Middle frontal gyrus (tissue), 1 donor: ENCODE measurements at regions not wholly inside any gene's neighbourhood (a gene's known extent, or its start where the extent isn't known, plus 50 kb on each side); places are given as distances from the start of the nearest gene placed in this dataset.
"Not testable (repeated sequence)": the region's sequence is repeated elsewhere in the genome, so short reads cannot be mapped to it uniquely, and the experiment has no call there.

Experiments used
- DNase-seq: peaks from one replicate; pipeline ENCODE4 v3.0.0-alpha.2; 2015; ENCODE audit warnings: low spot score; ENCODE audit errors: extremely low spot score

- DNase-seq = no peak
Observed at GRCh38 chr1:213623862-213624261, 363.9 kb upstream of the PROX1 start.

GRCh38 chr1:213636778-213637177, 351.0 kb upstream of the PROX1 start:
- not testable (repeated sequence) for DNase-seq

- DNase-seq = no peak
Observed at GRCh38 chr1:213641312-213641711, 346.5 kb upstream of the PROX1 start.

GRCh38 chr1:213643360-213643759, 344.4 kb upstream of the PROX1 start:
- no peak for DNase-seq

GRCh38 chr1:213647864-213648650, 339.7 kb upstream of the PROX1 start:
- DNase-seq = no peak

- DNase-seq = no peak
Observed at GRCh38 chr1:213649373-213649772, 338.4 kb upstream of the PROX1 start.

- DNase-seq = no peak
Observed at GRCh38 chr1:213650603-213651002, 337.2 kb upstream of the PROX1 start.

GRCh38 chr1:213651077-213651476, 336.7 kb upstream of the PROX1 start:
- DNase-seq = no peak

GRCh38 chr1:213652109-213652508, 335.7 kb upstream of the PROX1 start:
- DNase-seq = no peak

- DNase-seq = no peak
Observed at GRCh38 chr1:213656039-213656438, 331.7 kb upstream of the PROX1 start.

- no peak for DNase-seq
Observed at GRCh38 chr1:213656503-213656902, 331.3 kb upstream of the PROX1 start.

GRCh38 chr1:213657013-213657412, 330.8 kb upstream of the PROX1 start:
- no peak for DNase-seq

GRCh38 chr1:213657879-213658278, 329.9 kb upstream of the PROX1 start:
- DNase-seq = no peak

- DNase-seq = no peak
Observed at GRCh38 chr1:213658457-213658856, 329.3 kb upstream of the PROX1 start.

- DNase-seq = no peak
Observed at GRCh38 chr1:213659580-213660547, 327.9 kb upstream of the PROX1 start.

- DNase-seq = no peak
Observed at GRCh38 chr1:213661302-213661701, 326.5 kb upstream of the PROX1 start.

- no peak for DNase-seq
Observed at GRCh38 chr1:213666113-213666512, 321.7 kb upstream of the PROX1 start.

- DNase-seq = no peak
Observed at GRCh38 chr1:213666922-213667321, 320.9 kb upstream of the PROX1 start.

GRCh38 chr1:213669512-213669911, 318.3 kb upstream of the PROX1 start:
- no peak for DNase-seq

GRCh38 chr1:213669964-213670691, 317.6 kb upstream of the PROX1 start:
- no peak for DNase-seq

- no peak for DNase-seq
Observed at GRCh38 chr1:213670692-213671023, 317.1 kb upstream of the PROX1 start.

GRCh38 chr1:213675043-213675442, 312.7 kb upstream of the PROX1 start:
- DNase-seq = no peak
